ENCODE measurements at regions not wholly inside any gene's neighbourhood (a gene's known extent, or its start where the extent isn't known, plus 50 kb on each side); places are given as distances from the start of the nearest gene placed in this dataset.

- H3K4me2 ChIP-seq (ENCODE audit: control insufficient read depth, insufficient read depth), result no peak overlapping the region
- SMC1A ChIA-PET (ENCODE audit: uncharacterized antibody, unreplicated experiment), result interaction anchor here (1.4 to 4.2 kb wide), 3 partner anchors 14 to 377 kb away, joined by 4 to 81 read pairs (median 14); no protein-coding TSS in a partner anchor
- no peak for TF ChIP-seq CHD2 (IDR thresholded peaks at IDR 0.05; ENCODE audit: borderline replicate concordance, low read depth, low read length)
- TF ChIP-seq STAT1 (conservative IDR thresholded peaks at IDR 0.05), result no peak
- no peak for TF ChIP-seq SUZ12 (IDR thresholded peaks at IDR 0.05; ENCODE audit: unreplicated experiment)
- TF ChIP-seq EGR1 (IDR thresholded peaks at IDR 0.05; ENCODE audit: borderline replicate concordance in 1 of 2, low read depth in 2 of 2, low read length in 2 of 2), result no peak
- no peak for TF ChIP-seq RELA (IDR thresholded peaks at IDR 0.05; ENCODE audit: borderline replicate concordance, partially characterized antibody)
- TF ChIP-seq POLR2AphosphoS5 (IDR thresholded peaks at IDR 0.05; ENCODE audit: low read length), result no peak
- TF ChIP-seq BRCA1 (IDR thresholded peaks at IDR 0.05; ENCODE audit: low read depth, low read length), result no peak
- no peak overlapping the region for H3K4me3 ChIP-seq
- DNase-seq (ENCODE audit: low read depth, low spot score), result no peak
- in situ Hi-C loops (cut with MboI), result loop anchor here (5.0 to 10.0 kb wide), 2 partner anchors 844 to 1001 kb away; partner anchors contain the start of gene URAD
- no peaks in the 10 kb centered on the region for H3K4me1 ChIP-seq (ENCODE audit: control insufficient read depth, insufficient read depth, low read length)
- CTCF ChIA-PET, result interaction anchor here (0.7 to 2.3 kb wide), 7 partner anchors 14 to 843 kb away, joined by 3 to 18 read pairs (median 4); no protein-coding TSS in a partner anchor
- 57% methylated on average over 12 of the region's 12 CpGs for WGBS (ENCODE audit: insufficient coverage, insufficient replicate concordance, low lambda C conversion rate, missing lambda C conversion rate)
- H3K9ac ChIP-seq (ENCODE audit: control insufficient read depth, insufficient read depth, low read length), result no peak overlapping the region
- no peak overlapping the region for H3K27ac ChIP-seq (ENCODE audit: control insufficient read depth, insufficient read depth)
- no peaks in the 10 kb centered on the region for H3K9me3 ChIP-seq (replicated peaks; ENCODE audit: control insufficient read depth, insufficient read depth, low read length)
- no peak for ATAC-seq
- no peak overlapping the region for H2AFZ ChIP-seq (ENCODE audit: control insufficient read depth, low read depth, low read length)
- intact Hi-C loops (cut with micrococcal nuclease; ENCODE audit: unreplicated experiment), result loop anchor here (10.0 kb wide), 2 partner anchors 191 to 1001 kb away; partner anchors contain the start of genes URAD and USP12
- H3K27me3 ChIP-seq (replicated peaks in 1 of 2; ENCODE audit: control insufficient read depth in 2 of 2, insufficient read depth in 2 of 2, low read length in 1 of 2), result no peaks in the 10 kb centered on the region; a peak in 1 of 4 replicates
- BruUV-seq (replicated peaks), result no TSS peak
- H3K79me2 ChIP-seq (ENCODE audit: control insufficient read depth, insufficient read depth, low read length), result no peaks in the 10 kb centered on the region
- no peaks in the 10 kb centered on the region for H4K20me1 ChIP-seq (ENCODE audit: control insufficient read depth, insufficient read depth)
- POLR2A ChIA-PET, result no interaction called here
- RAD21 ChIA-PET (ENCODE audit: unreplicated experiment), result interaction anchor here (0.5 to 2.7 kb wide), 7 partner anchors 12 to 1813 kb away, joined by 3 to 54 read pairs (median 3); no protein-coding TSS in a partner anchor
- no peaks in the 10 kb centered on the region for H3K36me3 ChIP-seq (ENCODE audit: control insufficient read depth in 2 of 2, insufficient read depth in 2 of 2, low read length in 1 of 2)
- FAIRE-seq, result no peak
These were observed 187.9 kb downstream of the USP12 start for GRCh38 chr13:26983543-26984320.

All from GM12878 (cell line).